ENCODE measurements at regions not wholly inside any gene's neighbourhood (a gene's known extent, or its start where the extent isn't known, plus 50 kb on each side); places are given as distances from the start of the nearest gene placed in this dataset.
"Not testable (repeated sequence)": the region's sequence is repeated elsewhere in the genome, so short reads cannot be mapped to it uniquely, and the experiment has no call there.

DNA sequence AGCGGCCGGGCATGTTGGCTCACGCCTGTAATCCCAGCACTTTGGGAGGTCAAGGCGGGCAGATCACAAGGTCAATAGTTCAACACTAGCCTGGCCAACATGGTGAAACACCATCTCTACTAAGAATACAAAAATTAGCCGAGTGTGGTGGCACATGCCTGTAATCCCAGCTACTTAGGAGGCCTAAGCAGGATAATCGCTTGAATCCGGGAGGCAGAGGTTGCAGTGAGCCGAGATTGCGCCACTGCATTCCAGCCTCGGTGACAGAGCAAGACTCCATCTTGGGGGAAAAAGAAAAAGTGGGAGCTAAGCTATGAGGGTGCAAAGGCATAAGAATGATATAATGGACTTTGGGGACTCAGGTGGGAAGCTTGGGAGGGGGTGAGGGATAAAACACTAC is 55.9 kb upstream of the SLC2A1 start:
- TF ChIP-seq, protein P1, sequence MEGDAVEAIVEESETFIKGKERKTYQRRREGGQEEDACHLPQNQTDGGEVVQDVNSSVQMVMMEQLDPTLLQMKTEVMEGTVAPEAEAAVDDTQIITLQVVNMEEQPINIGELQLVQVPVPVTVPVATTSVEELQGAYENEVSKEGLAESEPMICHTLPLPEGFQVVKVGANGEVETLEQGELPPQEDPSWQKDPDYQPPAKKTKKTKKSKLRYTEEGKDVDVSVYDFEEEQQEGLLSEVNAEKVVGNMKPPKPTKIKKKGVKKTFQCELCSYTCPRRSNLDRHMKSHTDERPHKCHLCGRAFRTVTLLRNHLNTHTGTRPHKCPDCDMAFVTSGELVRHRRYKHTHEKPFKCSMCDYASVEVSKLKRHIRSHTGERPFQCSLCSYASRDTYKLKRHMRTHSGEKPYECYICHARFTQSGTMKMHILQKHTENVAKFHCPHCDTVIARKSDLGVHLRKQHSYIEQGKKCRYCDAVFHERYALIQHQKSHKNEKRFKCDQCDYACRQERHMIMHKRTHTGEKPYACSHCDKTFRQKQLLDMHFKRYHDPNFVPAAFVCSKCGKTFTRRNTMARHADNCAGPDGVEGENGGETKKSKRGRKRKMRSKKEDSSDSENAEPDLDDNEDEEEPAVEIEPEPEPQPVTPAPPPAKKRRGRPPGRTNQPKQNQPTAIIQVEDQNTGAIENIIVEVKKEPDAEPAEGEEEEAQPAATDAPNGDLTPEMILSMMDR (IDR thresholded peaks at IDR 0.05): not testable (repeated sequence)
- TF ChIP-seq POLR2A (IDR thresholded peaks at IDR 0.05): not testable (repeated sequence)
